Panc1 (cell line): ENCODE measurements at regions not wholly inside any gene's neighbourhood (a gene's known extent, or its start where the extent isn't known, plus 50 kb on each side); places are given as distances from the start of the nearest gene placed in this dataset.
"Not testable (repeated sequence)": the region's sequence is repeated elsewhere in the genome, so short reads cannot be mapped to it uniquely, and the experiment has no call there.

Source experiments
- ATAC-seq: fragments of 200-7000 bp; cut with Tn5 transposase; 2 replicates; pipeline ENCODE4 v1.9.1; 2020; ENCODE audit warnings: mild to moderate bottlenecking, moderate library complexity
- BruUV-seq: library from RNA; stranded (reverse); fragments of 400-500 nt; replicated peaks from 2 replicates; lab custom pipeline; 2021; lab: Mats Ljungman, UMichigan
- CTCF ChIA-PET: fragments of 300-600 bp; sonication (Branson Sonifier 250); formaldehyde crosslinking; loops from one replicate; lab custom pipeline; 2022; ENCODE audit warnings: antibody characterized with exemption; lab: Charles Lee
- POLR2A ChIA-PET: fragments of 300-600 bp; sonication (Branson Sonifier 250); formaldehyde crosslinking; loops from one replicate; lab custom pipeline; 2022; ENCODE audit warnings: antibody characterized with exemption; lab: Charles Lee
- DNase-seq: peaks from one replicate; pipeline ENCODE4 v3.0.0-alpha.2; 2010; ENCODE audit warnings: low read depth, low spot score
- H3K27ac ChIP-seq: 2 replicates; pipeline ENCODE4 v1.5.1; 2011; ENCODE audit warnings: mild to moderate bottlenecking, low read length, inconsistent platforms
- H3K27me3 ChIP-seq: fragments of 200-500 bp; sonication (Bioruptor generic); 2 replicates; pipeline ENCODE4 v1.6.0; 2014; ENCODE audit warnings: low read length, inconsistent platforms; ENCODE audit not compliant: control insufficient read depth, insufficient read depth
- H3K36me3 ChIP-seq: fragments of 200-500 bp; sonication (Bioruptor generic); 2 replicates; pipeline ENCODE4 v1.5.1; 2014; ENCODE audit warnings: inconsistent platforms, mild to moderate bottlenecking, low read length, moderate library complexity; ENCODE audit not compliant: control insufficient read depth, insufficient read depth
- H3K4me1 ChIP-seq: 2 replicates; pipeline ENCODE4 v1.5.1; 2011; ENCODE audit warnings: inconsistent platforms, mild to moderate bottlenecking, low read length, moderate library complexity; ENCODE audit not compliant: control insufficient read depth, insufficient read depth
- H3K4me3 ChIP-seq, 2 experiments: 2 replicates each; pipeline ENCODE4 v1.5.1; 2011 to 2012; ENCODE audit warnings: low read depth in 2 of 2, low read length in 2 of 2, mild to moderate bottlenecking in 2 of 2, inconsistent platforms in 1 of 2, moderate library complexity in 1 of 2
- H3K9me3 ChIP-seq: fragments of 200-500 bp; sonication (Bioruptor generic); 2 replicates; pipeline ENCODE4 v1.5.1; 2014; ENCODE audit warnings: low read depth, mild to moderate bottlenecking, inconsistent platforms, low read length, moderate library complexity; ENCODE audit not compliant: control insufficient read depth, insufficient read depth
- POLR2AphosphoS5 ChIP-seq: IDR thresholded peaks from 2 replicates; pipeline ENCODE4 v1.6.1; 2012; ENCODE audit warnings: mild to moderate bottlenecking, low read depth, low read length, moderate library complexity
- SIN3A ChIP-seq: IDR thresholded peaks from 2 replicates; pipeline ENCODE4 v1.6.1; 2012; ENCODE audit warnings: low read depth, mild to moderate bottlenecking, low read length, moderate library complexity, borderline replicate concordance; ENCODE audit not compliant: insufficient read depth
- TCF7L2 ChIP-seq: IDR thresholded peaks from 2 replicates; pipeline ENCODE4 v1.6.1; 2011; ENCODE audit warnings: mild to moderate bottlenecking, low read depth, low read length, inconsistent platforms
- in situ Hi-C: cut with HindIII; loops from 2 replicates; pipeline ENCODE4 v1.10.0; 2016; ENCODE audit warnings: low sequenced_read_pairs, low pct_unique_long_range_greater_than_20kb
- intact Hi-C: fragments of 100-400 bp; cut with micrococcal nuclease; formaldehyde crosslinking; loops from one replicate; pipeline ENCODE4 v1.10.0; 2022; ENCODE audit not compliant: unreplicated experiment
- TF ChIP-seq, protein P1 (sequence below): fragments of 450-650 bp; IDR thresholded peaks from 2 replicates; pipeline ENCODE4 v1.5.1; 2017; ENCODE audit warnings: mild to moderate bottlenecking
- TF ChIP-seq, protein P2 (sequence below), 2 experiments: IDR thresholded peaks; 2 replicates each; pipeline ENCODE4 v1.6.1; 2011 to 2012; ENCODE audit warnings: low read depth in 2 of 2, control low read depth in 1 of 2, low read length in 1 of 2, mild to moderate bottlenecking in 1 of 2, moderate library complexity in 1 of 2; ENCODE audit not compliant: insufficient read depth in 1 of 2

DNA sequence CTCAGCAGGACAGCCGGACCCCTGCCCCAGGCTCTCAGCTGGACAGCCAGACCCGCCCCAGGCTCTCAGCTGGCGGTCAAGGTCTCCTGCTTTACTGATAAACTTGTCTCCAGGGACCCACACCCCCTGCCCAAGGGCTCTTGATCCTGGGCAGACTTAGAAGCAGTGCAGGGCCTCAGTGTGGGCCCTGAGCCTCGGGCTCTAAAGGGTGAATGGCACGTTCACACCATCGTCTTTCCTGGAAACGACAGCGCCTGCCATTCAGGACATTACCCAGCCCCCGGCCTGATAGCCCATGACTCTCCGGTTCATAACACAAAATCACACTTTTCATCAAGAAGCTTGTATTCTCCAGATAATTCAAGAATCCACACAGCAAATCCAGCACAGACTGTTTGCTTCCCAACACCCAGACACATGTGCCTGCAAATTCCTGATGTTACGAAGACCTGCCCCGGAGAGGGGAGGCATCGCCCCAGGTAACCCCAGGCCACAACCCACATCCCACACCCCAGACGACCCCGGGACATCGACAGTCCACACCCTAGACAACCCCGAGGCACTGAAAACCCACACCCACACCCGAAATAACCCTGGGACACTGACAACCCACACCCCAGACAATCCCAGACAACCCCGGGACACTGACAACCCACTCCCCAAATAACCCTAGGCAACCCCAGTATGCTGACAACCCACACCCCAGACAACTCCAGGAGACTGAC is 136.8 kb downstream of the FAM53A start:
- H3K27me3 ChIP-seq: no peaks in the 10 kb centered on the region
- no peak for ATAC-seq
- intact Hi-C loops: no loop called here

DNA sequence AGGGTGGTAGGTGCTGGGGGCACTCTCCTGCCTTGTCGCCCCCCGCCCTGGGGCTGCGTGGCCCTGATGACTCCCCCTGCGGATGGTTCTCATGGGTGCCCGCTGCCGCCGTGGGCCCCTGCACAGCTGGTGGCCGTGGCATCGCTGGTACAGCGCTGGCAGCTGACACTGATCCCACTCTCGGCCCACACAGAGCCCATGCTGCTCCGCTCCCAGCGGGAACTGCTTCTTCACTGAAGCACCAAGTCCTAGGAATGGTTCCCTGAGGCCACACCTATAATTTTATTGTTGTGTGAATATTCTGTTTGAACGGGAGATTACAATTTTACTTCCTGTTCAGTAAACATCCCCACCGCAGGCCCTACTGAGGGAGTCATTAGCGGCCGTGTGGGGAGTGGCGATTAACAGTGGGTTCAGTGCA is 138.6 kb upstream of the NKX1-1 start:
- no peaks in the 10 kb centered on the region for H3K36me3 ChIP-seq
- H3K4me1 ChIP-seq: peaks cover 6% of the 10 kb centered on the region; the same call in 1 of the 2 replicates
- intact Hi-C loops: no loop called here
- no peak overlapping the region for H3K27ac ChIP-seq
- BruUV-seq: no TSS peak
- no peaks in the 10 kb centered on the region for H3K27me3 ChIP-seq
- DNase-seq (no peak), ATAC-seq (peak; percentile 68)
- TF ChIP-seq TCF7L2 (no peak), SIN3A (no peak), POLR2AphosphoS5 (no peak)
- TF ChIP-seq, protein P1, sequence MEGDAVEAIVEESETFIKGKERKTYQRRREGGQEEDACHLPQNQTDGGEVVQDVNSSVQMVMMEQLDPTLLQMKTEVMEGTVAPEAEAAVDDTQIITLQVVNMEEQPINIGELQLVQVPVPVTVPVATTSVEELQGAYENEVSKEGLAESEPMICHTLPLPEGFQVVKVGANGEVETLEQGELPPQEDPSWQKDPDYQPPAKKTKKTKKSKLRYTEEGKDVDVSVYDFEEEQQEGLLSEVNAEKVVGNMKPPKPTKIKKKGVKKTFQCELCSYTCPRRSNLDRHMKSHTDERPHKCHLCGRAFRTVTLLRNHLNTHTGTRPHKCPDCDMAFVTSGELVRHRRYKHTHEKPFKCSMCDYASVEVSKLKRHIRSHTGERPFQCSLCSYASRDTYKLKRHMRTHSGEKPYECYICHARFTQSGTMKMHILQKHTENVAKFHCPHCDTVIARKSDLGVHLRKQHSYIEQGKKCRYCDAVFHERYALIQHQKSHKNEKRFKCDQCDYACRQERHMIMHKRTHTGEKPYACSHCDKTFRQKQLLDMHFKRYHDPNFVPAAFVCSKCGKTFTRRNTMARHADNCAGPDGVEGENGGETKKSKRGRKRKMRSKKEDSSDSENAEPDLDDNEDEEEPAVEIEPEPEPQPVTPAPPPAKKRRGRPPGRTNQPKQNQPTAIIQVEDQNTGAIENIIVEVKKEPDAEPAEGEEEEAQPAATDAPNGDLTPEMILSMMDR: no peak
- TF ChIP-seq, protein P2, sequence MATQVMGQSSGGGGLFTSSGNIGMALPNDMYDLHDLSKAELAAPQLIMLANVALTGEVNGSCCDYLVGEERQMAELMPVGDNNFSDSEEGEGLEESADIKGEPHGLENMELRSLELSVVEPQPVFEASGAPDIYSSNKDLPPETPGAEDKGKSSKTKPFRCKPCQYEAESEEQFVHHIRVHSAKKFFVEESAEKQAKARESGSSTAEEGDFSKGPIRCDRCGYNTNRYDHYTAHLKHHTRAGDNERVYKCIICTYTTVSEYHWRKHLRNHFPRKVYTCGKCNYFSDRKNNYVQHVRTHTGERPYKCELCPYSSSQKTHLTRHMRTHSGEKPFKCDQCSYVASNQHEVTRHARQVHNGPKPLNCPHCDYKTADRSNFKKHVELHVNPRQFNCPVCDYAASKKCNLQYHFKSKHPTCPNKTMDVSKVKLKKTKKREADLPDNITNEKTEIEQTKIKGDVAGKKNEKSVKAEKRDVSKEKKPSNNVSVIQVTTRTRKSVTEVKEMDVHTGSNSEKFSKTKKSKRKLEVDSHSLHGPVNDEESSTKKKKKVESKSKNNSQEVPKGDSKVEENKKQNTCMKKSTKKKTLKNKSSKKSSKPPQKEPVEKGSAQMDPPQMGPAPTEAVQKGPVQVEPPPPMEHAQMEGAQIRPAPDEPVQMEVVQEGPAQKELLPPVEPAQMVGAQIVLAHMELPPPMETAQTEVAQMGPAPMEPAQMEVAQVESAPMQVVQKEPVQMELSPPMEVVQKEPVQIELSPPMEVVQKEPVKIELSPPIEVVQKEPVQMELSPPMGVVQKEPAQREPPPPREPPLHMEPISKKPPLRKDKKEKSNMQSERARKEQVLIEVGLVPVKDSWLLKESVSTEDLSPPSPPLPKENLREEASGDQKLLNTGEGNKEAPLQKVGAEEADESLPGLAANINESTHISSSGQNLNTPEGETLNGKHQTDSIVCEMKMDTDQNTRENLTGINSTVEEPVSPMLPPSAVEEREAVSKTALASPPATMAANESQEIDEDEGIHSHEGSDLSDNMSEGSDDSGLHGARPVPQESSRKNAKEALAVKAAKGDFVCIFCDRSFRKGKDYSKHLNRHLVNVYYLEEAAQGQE (IDR thresholded peaks at IDR 0.05; ENCODE audit: insufficient read depth in 1 of 2, low read depth in 2 of 2, low read length in 1 of 2): no peak
- no peak overlapping the region for H3K4me3 ChIP-seq
- ChIA-PET CTCF (no interaction called here), POLR2A (no interaction called here)
- in situ Hi-C loops: no loop called here
- H3K9me3 ChIP-seq: no peaks in the 10 kb centered on the region

More for the DNA sequence above, 136.8 kb downstream of the FAM53A start:
- no TSS peak for BruUV-seq
- no peak overlapping the region for H3K4me3 ChIP-seq
- in situ Hi-C loops: no loop called here
- no peak overlapping the region for H3K27ac ChIP-seq
- no peaks in the 10 kb centered on the region for H3K9me3 ChIP-seq
- no peak for DNase-seq
- TF ChIP-seq TCF7L2: no peak
- no peak for TF ChIP-seq SIN3A
- TF ChIP-seq, protein P2 (IDR thresholded peaks at IDR 0.05; ENCODE audit: insufficient read depth in 1 of 2, low read depth in 2 of 2, low read length in 1 of 2): no peak
- TF ChIP-seq POLR2AphosphoS5: no peak
- TF ChIP-seq, protein P1: no peak
- H3K36me3 ChIP-seq: no peaks in the 10 kb centered on the region
- POLR2A ChIA-PET: no interaction called here
- H3K4me1 ChIP-seq: peaks cover 10% of the 10 kb centered on the region; the same call in 1 of the 2 replicates
- CTCF ChIA-PET: no interaction called here

DNA sequence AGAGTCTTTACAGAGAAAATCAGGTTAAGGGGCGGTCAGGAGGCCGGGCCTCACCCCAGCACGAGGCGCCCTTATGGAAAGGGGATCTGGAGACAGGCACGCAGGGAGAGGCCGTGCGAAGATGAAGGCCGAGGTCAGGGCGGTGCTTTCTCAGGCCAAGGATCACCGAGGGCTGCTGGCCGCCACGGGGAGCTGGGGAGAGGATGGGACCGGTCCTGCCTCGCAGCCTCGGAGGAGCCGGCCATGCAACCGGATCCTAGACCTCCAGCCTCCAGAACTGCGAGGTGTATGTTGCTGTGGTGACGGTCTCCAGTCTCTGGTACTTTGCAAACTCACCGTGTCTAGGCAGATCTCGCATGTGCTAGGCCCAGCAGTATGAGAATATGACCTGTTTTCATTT is 138.2 kb upstream of the NKX1-1 start:
- H3K27me3 ChIP-seq, BruUV-seq, in situ Hi-C loops, H3K9me3 ChIP-seq, DNase-seq, intact Hi-C loops, POLR2A ChIA-PET, CTCF ChIA-PET, H3K4me1 ChIP-seq, H3K36me3 ChIP-seq, H3K27ac ChIP-seq, H3K4me3 ChIP-seq: not testable (repeated sequence)
- ATAC-seq: peak; percentile 62
